HCT116 (cell line): ENCODE measurements at regions not wholly inside any gene's neighbourhood (a gene's known extent, or its start where the extent isn't known, plus 50 kb on each side); places are given as distances from the start of the nearest gene placed in this dataset.

ENCODE experiments used
- ATAC-seq: fragments of 200-7000 bp; cut with Tn5 transposase; 2 replicates; pipeline ENCODE4 v1.9.1; 2020; ENCODE audit warnings: mild to moderate bottlenecking, moderate library complexity
- BruUV-seq: library from RNA; stranded (reverse); fragments of 400-500 nt; replicated peaks from 2 replicates; lab custom pipeline; 2021; lab: Mats Ljungman, UMichigan
- CTCF ChIA-PET: fragments of 300-600 bp; sonication (Branson Sonifier 250); formaldehyde crosslinking; loops from one replicate; lab custom pipeline; 2021; ENCODE audit warnings: antibody characterized with exemption; lab: Charles Lee
- POLR2A ChIA-PET: fragments of 300-600, 350-600 bp; sonication (Branson Sonifier 250); formaldehyde crosslinking; loops from one replicate; lab custom pipeline; 2021; ENCODE audit warnings: antibody characterized with exemption; lab: Charles Lee
- RAD21 ChIA-PET, 2 experiments: fragments of 300-600 bp; sonication (Branson Sonifier 250); formaldehyde crosslinking; loops; one replicate each; lab custom pipeline; 2023; ENCODE audit warnings: low total read pairs in 2 of 2; ENCODE audit not compliant: uncharacterized antibody in 2 of 2, unreplicated experiment in 2 of 2, low non-redundant PET in 1 of 2; lab: Charles Lee
- DNase-seq: peaks from one replicate; pipeline ENCODE4 v3.0.0-alpha.2; 2010; ENCODE audit warnings: low read depth, low spot score
- H2AFZ ChIP-seq: fragments of 200-600 bp; shearing (Covaris generic), sonication (generic); 2 replicates; pipeline ENCODE4 v1.6.1; 2017; ENCODE audit warnings: low read depth, mixed run types, mixed read lengths, antibody characterized with exemption, low read length; ENCODE audit not compliant: poor library complexity, severe bottlenecking
- H3K27ac ChIP-seq: 2 replicates; pipeline ENCODE4 v1.5.1; 2012; ENCODE audit warnings: low read depth, low read length
- H3K27me3 ChIP-seq: fragments of 200-600 bp; sonication (generic); 2 replicates; pipeline ENCODE4 v1.6.1; 2016; ENCODE audit warnings: mixed run types, low read length, mixed read lengths; ENCODE audit not compliant: insufficient read depth
- H3K36me3 ChIP-seq, 2 experiments: fragments of 200-500 bp in 1 of 2; fragments of 200-600 bp in 1 of 2; sonication (Bioruptor generic) in 1 of 2; sonication (generic) in 1 of 2; 2 replicates each; pipeline versions ENCODE4 v1.5.1 to v1.6.1; 2014 to 2016; ENCODE audit warnings: low read length in 2 of 2, inconsistent platforms in 1 of 2, mixed read lengths in 1 of 2, mixed run types in 1 of 2; ENCODE audit not compliant: insufficient read depth in 2 of 2, control insufficient read depth in 1 of 2
- H3K4me1 ChIP-seq, 2 experiments: fragments of 200-600 bp in 1 of 2; sonication (generic) in 1 of 2; 2 replicates each; pipeline versions ENCODE4 v1.5.1 to v1.6.1; 2012 to 2017; ENCODE audit warnings: low read length in 2 of 2, inconsistent platforms in 1 of 2, mild to moderate bottlenecking in 1 of 2, mixed read lengths in 1 of 2, mixed run types in 1 of 2, moderate library complexity in 1 of 2; ENCODE audit not compliant: insufficient read depth in 2 of 2, control insufficient read depth in 1 of 2
- H3K4me2 ChIP-seq: fragments of 200-600 bp; sonication (generic); 2 replicates; pipeline ENCODE4 v1.6.1; 2017; ENCODE audit warnings: mixed run types, low read length, mixed read lengths
- H3K4me3 ChIP-seq, 2 experiments: fragments of 200-600 bp in 1 of 2; sonication (generic) in 1 of 2; replicated peaks in 1 of 2; 2 replicates each; pipeline ENCODE4 v1.5.1; 2011 to 2016; ENCODE audit warnings: low read length in 2 of 2, control low read depth in 1 of 2, low read depth in 1 of 2, mild to moderate bottlenecking in 1 of 2, mixed read lengths in 1 of 2, mixed run types in 1 of 2
- H3K79me2 ChIP-seq: fragments of 200-600 bp; sonication (generic); 2 replicates; pipeline ENCODE4 v1.6.1; 2017; ENCODE audit warnings: mild to moderate bottlenecking, mixed run types, low read length, moderate library complexity, mixed read lengths; ENCODE audit not compliant: insufficient read depth
- H3K9ac ChIP-seq: fragments of 200-600 bp; sonication (generic); 2 replicates; pipeline ENCODE4 v1.6.1; 2016; ENCODE audit warnings: low read length, mixed read lengths
- H3K9me2 ChIP-seq: fragments of 200-600 bp; sonication (generic), shearing (Covaris generic); 2 replicates; pipeline ENCODE4 v1.6.1; 2017; ENCODE audit warnings: mixed run types, mild to moderate bottlenecking, moderate library complexity; ENCODE audit not compliant: insufficient read depth
- H3K9me3 ChIP-seq, 2 experiments: fragments of 200-500 bp in 1 of 2; fragments of 200-600 bp in 1 of 2; sonication (Bioruptor generic) in 1 of 2; sonication (generic) in 1 of 2; 2 replicates each; pipeline ENCODE4 v1.6.1; 2014 to 2017; ENCODE audit warnings: low read length in 2 of 2, mixed read lengths in 2 of 2, inconsistent platforms in 1 of 2, low read depth in 1 of 2, mild to moderate bottlenecking in 1 of 2, mixed run types in 1 of 2, moderate library complexity in 1 of 2; ENCODE audit not compliant: control insufficient read depth in 1 of 2, insufficient read depth in 1 of 2
- H4K20me1 ChIP-seq: fragments of 200-600 bp; sonication (generic), shearing (Covaris generic); 2 replicates; pipeline ENCODE4 v1.6.1; 2017; ENCODE audit warnings: mixed run types, mild to moderate bottlenecking, moderate library complexity; ENCODE audit not compliant: insufficient read depth
- CEBPB ChIP-seq: IDR thresholded peaks from 2 replicates; pipeline ENCODE4 v1.6.1; 2012; ENCODE audit warnings: low read depth
- ELF1 ChIP-seq: IDR thresholded peaks from 2 replicates; pipeline ENCODE4 v1.6.1; 2012; ENCODE audit warnings: low read depth, borderline replicate concordance
- EZH2 ChIP-seq: fragments of 200-600 bp; sonication (generic); IDR thresholded peaks from 2 replicates; pipeline ENCODE4 v1.6.1; 2017; ENCODE audit warnings: antibody characterized with exemption, mixed run types
- EZH2phosphoT487 ChIP-seq: fragments of 200-600 bp; IDR thresholded peaks from 2 replicates; pipeline ENCODE4 v1.6.1; 2018; ENCODE audit warnings: antibody characterized with exemption, borderline replicate concordance
- FOSL1 ChIP-seq: IDR thresholded peaks from 2 replicates; pipeline ENCODE4 v1.6.1; 2012; ENCODE audit warnings: low read depth
- SIN3A ChIP-seq: IDR thresholded peaks from 2 replicates; pipeline ENCODE4 v1.6.1; 2012; ENCODE audit warnings: low read depth
- SP1 ChIP-seq: IDR thresholded peaks from 2 replicates; pipeline ENCODE4 v1.6.1; 2012; ENCODE audit warnings: low read depth
- YY1 ChIP-seq: IDR thresholded peaks from 2 replicates; pipeline ENCODE4 v1.6.1; 2011; ENCODE audit warnings: low read length, low read depth, moderate library complexity, mild to moderate bottlenecking; ENCODE audit not compliant: insufficient replicate concordance; ENCODE audit errors: extremely low read depth
- ZNF274 ChIP-seq: fragments of 200-500 bp; sonication (Bioruptor generic); IDR thresholded peaks from 2 replicates; pipeline ENCODE4 v1.6.1; 2014; ENCODE audit warnings: mild to moderate bottlenecking, low read depth, low read length, inconsistent platforms
- intact Hi-C: fragments of 100-400 bp; cut with micrococcal nuclease; formaldehyde crosslinking; loops from 2 replicates; pipeline ENCODE4 v1.10.0; 2022
- TF ChIP-seq, protein P1 (sequence below): IDR thresholded peaks from 2 replicates; pipeline ENCODE4 v1.6.1; 2011; ENCODE audit warnings: mild to moderate bottlenecking, low read length, moderate library complexity; ENCODE audit not compliant: insufficient replicate concordance; ENCODE audit errors: extremely low read depth
- TF ChIP-seq, protein P2 (sequence below): IDR thresholded peaks from 2 replicates; pipeline ENCODE4 v1.6.1; 2012; ENCODE audit warnings: low read depth
- TF ChIP-seq, protein P3 (sequence below): IDR thresholded peaks from 2 replicates; pipeline ENCODE4 v1.6.1; 2012
- TF ChIP-seq, protein P4 (sequence below): IDR thresholded peaks from 2 replicates; pipeline ENCODE4 v1.6.1; 2012

DNA sequence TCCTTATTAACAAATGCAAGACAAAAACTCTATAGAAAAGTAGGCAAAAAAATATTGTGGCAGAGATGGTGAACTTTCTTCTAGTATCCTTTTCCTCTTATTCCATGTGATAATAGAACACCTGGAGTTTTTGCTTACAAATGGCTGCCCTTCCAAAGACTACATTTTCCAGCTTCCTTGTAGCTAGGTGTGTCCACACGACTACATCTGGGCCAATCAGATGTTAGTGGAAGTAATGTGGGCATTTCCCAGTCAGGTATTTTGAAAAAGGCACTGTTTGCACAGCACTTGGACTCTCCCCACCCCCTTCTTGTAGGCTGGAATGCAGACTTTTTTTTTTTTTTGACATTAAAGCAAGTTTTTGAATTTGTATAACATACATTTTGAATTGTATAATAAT is 105.5 kb upstream of the TBX20 start:
- H3K9me2 ChIP-seq: no peaks in the 10 kb centered on the region
- ATAC-seq: no peak
- RAD21 ChIA-PET: no interaction called here

More for the DNA sequence above, 105.5 kb upstream of the TBX20 start:
- no peaks in the 10 kb centered on the region for H3K36me3 ChIP-seq
- no peaks in the 10 kb centered on the region for H3K4me1 ChIP-seq
- H3K4me3 ChIP-seq: no peak overlapping the region
- H3K4me2 ChIP-seq: no peak overlapping the region
- intact Hi-C loops: no loop called here
- DNase-seq: no peak
- H2AFZ ChIP-seq: no peak overlapping the region
- ChIA-PET POLR2A (no interaction called here), CTCF (no interaction called here)
- H3K9ac ChIP-seq: no peak overlapping the region
- H3K9me3 ChIP-seq: no peaks in the 10 kb centered on the region
- BruUV-seq: no TSS peak
- H3K27ac ChIP-seq: no peak overlapping the region
- H3K79me2 ChIP-seq: no peaks in the 10 kb centered on the region
- H4K20me1 ChIP-seq: no peaks in the 10 kb centered on the region
- TF ChIP-seq ELF1 (no peak), EZH2phosphoT487 (no peak), EZH2 (no peak), CEBPB (no peak), SIN3A (no peak), SP1 (no peak), ZNF274 (no peak), YY1 (no peak), FOSL1 (no peak)
- TF ChIP-seq, protein P1, sequence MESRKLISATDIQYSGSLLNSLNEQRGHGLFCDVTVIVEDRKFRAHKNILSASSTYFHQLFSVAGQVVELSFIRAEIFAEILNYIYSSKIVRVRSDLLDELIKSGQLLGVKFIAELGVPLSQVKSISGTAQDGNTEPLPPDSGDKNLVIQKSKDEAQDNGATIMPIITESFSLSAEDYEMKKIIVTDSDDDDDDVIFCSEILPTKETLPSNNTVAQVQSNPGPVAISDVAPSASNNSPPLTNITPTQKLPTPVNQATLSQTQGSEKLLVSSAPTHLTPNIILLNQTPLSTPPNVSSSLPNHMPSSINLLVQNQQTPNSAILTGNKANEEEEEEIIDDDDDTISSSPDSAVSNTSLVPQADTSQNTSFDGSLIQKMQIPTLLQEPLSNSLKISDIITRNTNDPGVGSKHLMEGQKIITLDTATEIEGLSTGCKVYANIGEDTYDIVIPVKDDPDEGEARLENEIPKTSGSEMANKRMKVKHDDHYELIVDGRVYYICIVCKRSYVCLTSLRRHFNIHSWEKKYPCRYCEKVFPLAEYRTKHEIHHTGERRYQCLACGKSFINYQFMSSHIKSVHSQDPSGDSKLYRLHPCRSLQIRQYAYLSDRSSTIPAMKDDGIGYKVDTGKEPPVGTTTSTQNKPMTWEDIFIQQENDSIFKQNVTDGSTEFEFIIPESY: no peak
- TF ChIP-seq, protein P2, sequence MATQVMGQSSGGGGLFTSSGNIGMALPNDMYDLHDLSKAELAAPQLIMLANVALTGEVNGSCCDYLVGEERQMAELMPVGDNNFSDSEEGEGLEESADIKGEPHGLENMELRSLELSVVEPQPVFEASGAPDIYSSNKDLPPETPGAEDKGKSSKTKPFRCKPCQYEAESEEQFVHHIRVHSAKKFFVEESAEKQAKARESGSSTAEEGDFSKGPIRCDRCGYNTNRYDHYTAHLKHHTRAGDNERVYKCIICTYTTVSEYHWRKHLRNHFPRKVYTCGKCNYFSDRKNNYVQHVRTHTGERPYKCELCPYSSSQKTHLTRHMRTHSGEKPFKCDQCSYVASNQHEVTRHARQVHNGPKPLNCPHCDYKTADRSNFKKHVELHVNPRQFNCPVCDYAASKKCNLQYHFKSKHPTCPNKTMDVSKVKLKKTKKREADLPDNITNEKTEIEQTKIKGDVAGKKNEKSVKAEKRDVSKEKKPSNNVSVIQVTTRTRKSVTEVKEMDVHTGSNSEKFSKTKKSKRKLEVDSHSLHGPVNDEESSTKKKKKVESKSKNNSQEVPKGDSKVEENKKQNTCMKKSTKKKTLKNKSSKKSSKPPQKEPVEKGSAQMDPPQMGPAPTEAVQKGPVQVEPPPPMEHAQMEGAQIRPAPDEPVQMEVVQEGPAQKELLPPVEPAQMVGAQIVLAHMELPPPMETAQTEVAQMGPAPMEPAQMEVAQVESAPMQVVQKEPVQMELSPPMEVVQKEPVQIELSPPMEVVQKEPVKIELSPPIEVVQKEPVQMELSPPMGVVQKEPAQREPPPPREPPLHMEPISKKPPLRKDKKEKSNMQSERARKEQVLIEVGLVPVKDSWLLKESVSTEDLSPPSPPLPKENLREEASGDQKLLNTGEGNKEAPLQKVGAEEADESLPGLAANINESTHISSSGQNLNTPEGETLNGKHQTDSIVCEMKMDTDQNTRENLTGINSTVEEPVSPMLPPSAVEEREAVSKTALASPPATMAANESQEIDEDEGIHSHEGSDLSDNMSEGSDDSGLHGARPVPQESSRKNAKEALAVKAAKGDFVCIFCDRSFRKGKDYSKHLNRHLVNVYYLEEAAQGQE: no peak
- TF ChIP-seq, protein P3, sequence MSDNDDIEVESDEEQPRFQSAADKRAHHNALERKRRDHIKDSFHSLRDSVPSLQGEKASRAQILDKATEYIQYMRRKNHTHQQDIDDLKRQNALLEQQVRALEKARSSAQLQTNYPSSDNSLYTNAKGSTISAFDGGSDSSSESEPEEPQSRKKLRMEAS: no peak
- TF ChIP-seq, protein P4, sequence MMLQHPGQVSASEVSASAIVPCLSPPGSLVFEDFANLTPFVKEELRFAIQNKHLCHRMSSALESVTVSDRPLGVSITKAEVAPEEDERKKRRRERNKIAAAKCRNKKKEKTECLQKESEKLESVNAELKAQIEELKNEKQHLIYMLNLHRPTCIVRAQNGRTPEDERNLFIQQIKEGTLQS: no peak
- no peaks in the 10 kb centered on the region for H3K27me3 ChIP-seq
